GM19043 (cell line): ENCODE measurements at regions not wholly inside any gene's neighbourhood (a gene's known extent, or its start where the extent isn't known, plus 50 kb on each side); places are given as distances from the start of the nearest gene placed in this dataset.

Experiments used
- ATAC-seq: cut with Tn5 transposase; IDR thresholded peaks from one replicate; pipeline ENCODE4 v1.9.1; 2021; ENCODE audit warnings: low read depth; ENCODE audit not compliant: unreplicated experiment

DNA sequence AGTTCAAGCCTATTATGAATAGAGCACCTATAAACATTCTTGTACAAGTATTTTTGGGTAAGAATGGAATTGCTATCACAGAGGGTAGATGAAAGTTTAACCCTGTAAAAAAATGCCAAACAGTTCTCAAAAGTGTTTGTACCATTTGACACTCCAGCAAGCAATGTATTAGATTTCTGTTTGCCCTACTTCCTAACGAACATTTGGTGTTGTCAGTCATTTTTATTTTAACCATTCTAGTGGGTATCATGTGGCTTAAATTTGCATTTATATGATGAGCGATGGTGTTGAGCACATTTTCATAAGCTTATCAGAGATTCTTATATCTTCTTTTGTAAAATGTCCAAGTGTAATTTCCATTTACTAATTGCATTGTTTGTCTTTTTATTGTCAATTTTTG is 608.2 kb upstream of the ACVR2A start:
- no peak for ATAC-seq

DNA sequence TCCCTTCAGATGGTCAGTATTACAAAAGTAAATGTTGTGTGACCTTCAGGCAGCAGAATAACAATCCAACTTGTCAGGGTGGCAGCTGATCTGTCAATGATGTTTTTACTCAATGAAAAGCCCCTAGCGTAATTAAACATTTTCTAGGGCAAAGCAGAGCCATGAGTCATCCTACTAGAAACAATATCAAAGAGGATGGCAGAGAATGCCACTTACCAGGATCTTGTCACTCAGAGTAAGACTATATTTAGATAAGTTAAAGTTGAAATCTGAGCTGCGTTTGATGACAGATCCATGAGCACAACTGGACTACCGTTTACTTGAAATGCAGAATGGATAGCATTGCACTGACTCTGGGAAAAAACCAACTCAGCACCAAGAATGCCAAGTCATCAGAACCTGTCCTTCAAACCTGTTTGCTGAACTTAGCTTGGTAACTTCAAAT is 612.6 kb upstream of the ACVR2A start:
- no peak for ATAC-seq

DNA sequence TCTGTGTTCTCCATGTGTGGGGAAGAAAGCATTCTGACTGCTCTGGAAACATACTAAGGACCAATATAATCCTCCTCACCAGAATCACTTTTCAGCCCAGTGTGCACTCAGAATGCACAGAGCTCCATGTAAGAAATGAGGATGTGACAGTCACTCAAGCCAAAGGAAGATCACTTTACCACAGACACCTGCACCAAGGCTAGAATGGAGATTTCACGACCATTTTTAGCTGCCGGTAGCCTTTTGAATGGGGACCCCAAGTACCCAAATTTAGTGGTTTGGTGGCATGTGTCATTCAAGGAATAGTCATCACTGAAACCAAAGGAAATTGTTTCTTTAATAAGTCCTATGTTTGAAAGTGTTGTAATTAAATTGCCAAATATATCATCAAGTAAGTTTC is 613.2 kb upstream of the ACVR2A start:
- peak; percentile 58 for ATAC-seq

DNA sequence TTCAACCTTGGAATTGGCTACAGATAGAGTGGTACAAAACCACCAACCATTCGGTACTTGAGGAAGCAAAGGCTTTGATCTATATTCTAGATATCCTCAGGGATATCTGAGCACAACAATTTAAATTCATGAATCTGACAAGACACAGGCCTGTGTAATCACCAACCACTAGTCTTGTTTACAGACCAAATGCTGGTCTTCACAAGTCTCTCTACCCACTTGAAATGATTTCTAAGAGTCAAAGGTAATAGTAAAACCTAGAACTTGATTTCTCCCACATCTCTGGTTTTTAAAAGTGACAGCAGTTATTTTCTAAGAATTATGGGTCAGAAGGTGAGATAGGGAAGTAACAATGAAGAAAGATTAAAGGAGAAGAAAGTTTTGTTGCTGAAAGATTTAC is 613.7 kb upstream of the ACVR2A start:
- no peak for ATAC-seq

DNA sequence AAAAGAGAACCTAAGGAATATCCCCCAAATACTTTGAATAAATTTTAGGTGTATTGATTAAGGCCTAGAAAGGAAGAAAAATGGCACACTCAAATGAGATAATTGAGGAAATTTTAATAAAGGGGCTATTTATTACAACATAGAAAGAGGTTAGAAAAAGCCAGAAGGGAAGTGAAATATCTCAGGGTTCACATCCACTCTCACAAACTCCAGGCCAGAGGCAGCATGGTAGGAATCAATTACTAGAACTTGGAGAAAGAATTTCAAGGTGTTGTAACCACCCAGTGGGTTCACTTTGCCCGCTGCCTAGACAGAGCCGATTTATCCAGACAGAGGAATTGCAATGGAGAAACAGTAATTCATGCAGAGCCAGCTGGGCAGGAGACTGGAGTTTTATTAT is 617.5 kb upstream of the ACVR2A start:
- ATAC-seq = no peak

DNA sequence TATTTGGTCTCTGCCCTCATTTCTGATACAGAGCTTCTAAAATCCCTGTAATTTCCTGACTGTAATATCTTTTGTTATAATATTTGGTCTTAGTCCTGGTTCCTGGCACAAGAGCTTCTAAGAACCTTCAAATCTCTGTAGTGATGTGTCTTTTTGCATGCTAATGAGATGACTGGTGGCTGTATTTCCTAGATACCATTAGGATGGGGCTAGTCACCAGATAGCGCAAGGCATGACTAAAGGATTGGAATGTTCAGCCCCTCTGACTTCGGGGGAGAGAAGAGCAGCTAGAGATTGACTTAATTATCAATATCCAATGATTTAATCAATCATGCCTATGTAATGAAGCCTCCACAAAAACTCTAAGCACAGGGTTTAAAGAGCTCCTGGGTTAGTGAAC is 620.8 kb upstream of the ACVR2A start:
- ATAC-seq = no peak

DNA sequence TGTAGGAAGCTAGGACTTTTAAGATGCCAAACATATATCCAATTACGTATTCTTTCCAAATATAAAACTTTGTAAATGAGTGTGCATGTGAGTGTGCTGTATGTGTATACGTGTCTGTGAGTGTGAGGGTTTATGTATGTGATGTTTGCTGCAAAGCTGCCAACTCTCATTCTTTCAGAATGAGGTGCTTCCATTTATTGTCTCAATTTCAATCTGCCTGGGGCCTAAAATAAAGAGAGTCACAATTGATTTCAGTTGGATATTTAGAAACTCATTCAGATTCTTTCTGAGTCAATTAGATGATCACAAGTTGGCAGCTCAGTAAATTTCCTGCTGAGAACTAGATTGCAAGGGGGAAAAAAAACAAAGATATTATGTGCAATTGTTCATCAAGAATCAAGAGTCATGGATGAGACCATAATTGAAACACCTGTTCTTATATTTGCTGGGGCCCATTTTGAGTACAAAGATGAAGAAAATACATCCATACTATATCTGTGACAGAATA is 621.2 kb upstream of the ACVR2A start:
- ATAC-seq = no peak

DNA sequence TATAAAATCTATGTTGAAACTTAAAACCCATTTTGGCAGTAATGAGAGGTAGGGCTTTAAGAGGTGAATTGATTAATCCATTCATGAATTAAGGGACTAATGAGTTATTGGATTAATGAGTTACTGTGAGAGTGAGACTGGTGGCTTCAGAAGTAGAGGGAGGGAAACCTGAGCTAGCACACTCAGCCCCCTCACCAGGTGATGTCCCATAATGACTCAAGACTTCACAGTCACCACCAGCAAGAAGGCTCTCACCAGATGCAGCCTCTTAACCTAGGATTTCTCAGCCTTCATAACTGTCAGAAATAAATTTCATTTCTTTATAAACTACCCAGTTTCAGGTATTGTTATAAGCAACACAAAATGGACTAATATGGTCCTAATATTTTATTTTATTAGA is 621.7 kb upstream of the ACVR2A start:
- ATAC-seq = peak; percentile 51

DNA sequence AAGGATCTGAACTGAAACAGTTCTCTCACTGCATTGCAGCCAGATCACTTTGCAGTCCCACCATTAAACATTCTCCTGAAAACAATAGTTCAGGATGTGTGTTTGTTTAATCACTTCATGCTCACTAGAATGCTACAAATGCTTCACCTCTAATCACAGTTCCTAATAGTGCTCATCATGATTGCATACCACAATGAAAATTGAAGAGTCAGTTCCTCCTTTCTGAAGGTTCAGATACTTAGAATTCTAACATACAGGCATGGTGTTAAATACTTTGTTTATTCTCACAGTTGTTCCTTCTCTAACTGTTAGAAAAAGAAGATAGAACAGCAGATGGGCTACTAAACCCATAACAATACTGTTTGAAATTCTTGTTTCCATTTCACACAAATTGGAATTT is 622.3 kb upstream of the ACVR2A start:
- no peak for ATAC-seq

DNA sequence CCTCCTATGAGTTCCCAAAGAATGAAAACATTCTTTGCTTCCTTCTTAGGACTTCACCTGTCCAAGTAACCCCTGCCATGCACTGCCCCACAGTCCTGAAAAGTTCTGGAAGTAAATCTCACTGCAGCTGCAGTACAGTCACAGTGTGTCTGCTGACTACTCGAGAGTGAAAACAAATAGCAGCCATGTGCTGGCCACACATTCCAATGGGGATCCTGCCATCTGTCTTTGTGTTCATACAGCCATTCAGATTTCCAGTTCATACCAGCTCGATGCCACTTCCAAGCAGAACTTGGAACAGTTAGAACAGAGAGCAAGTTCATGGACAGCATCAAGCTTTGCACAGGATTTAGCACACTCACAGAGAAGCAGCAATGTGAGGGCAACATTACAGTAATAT is 629.9 kb upstream of the ACVR2A start:
- ATAC-seq = no peak

DNA sequence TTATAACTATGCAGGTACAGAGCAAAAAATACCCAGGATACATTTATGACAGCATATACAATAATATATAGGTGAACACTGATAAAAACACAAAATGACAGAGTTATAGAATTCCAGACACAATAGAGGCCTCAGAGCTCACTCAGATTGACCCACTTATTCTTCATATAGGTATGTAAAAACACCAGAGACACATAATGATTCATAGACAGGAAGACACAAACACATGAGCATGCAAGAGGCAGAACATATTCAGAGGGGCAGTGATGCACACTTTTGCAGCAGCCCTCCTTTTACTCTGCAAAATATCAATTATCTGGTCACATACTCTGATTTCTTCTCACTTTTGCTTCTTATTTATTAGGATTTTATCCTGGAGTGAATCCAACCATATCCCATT is 633.3 kb upstream of the ACVR2A start:
- ATAC-seq = no peak

DNA sequence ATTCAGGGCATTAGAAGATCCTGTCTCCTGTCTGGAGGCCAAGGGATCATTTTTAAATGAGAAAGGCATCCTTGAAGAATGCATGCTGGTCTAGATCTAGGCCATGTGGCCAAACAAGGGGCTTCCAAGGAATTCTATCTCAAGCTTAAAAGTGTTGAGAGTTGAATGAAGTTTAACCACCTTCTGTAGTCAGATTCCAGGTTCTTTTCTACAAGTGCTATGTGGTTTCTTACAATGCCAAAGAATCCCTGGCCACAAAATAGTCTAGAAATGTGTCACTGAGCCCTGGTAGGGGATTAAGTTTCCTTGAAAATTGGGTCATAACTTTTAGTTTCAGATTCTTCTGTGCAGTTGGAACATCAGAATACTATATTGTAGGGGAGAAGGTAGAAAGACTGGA is 640.7 kb upstream of the ACVR2A start:
- ATAC-seq = no peak

DNA sequence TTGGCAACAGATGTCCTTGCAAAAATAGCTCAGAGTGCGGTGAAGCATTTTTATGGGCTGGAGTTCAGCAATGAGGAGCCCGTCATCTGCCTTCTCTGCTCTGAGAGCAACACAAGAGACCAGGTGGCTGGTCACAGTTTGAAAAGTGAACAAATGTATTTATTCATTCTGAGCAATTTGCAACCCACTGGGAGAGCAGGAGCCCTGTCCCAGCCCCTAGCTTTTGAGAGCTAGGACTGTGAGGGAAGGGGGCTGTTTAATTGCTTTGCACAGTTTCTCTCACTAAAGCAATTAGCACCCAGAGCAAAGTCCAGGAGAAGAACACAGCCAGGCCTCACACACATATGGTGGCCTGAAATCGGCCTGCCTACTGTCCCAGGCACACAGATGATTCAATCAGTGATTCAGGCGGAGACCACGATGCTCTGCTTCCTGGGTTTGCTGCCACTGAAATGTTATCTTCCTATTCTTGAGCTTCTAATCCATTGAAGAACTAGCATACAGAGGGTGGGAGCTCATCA is 646.1 kb upstream of the ACVR2A start:
- ATAC-seq = no peak

DNA sequence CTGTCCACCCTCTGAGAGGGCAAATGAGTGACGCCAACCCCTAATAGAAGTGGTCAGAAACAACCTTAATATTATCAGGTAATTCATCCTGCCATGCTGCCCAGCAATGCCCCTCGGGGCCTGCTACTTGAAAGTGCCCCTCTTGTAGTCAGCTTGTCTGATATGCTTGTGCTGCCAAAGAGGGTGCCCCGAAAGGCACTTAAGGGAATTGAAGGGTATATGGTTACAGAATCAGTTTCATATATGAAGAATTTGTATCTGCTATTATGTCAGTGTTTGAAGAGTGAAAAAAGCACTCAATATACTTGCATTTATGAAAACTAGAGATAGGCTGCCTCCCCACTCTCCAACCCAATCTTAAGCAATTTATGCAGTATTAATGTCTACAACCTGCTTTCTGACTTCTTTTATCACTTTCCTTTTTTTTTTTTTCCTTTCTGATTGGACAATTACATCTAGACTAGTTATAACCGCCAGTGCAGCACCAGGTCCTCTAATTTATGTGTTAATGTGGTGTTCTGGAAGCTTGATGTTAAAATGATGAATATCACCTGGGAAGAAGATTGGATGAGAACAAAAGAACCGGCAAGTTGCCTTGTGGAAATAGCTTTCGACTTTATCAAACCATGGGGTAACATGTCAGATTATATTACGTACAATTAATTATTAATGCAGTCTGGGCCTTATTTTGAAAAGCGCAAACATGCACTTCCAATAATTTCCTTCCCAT is 646.9 kb upstream of the ACVR2A start:
- ATAC-seq = no peak

DNA sequence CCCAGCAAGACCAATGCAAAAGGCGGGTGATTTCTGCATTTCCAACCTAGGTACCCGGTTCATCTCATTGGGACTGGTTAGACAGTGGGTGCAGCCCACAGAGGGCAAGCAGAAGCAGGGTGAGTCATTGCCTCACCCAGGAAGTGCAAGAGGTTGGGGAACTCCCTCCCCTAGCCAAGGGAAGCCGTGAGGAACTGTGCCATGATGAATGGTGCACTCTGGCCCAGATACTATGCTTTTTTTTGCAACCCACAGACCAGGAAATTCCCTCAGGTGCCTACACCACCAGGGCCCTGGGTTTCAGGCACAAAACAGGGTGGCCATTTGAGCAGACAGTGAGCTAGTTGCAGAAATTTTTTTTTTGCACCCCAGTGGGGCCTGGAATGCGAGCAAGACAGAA is 662.6 kb upstream of the ACVR2A start:
- peak; percentile 48 for ATAC-seq

DNA sequence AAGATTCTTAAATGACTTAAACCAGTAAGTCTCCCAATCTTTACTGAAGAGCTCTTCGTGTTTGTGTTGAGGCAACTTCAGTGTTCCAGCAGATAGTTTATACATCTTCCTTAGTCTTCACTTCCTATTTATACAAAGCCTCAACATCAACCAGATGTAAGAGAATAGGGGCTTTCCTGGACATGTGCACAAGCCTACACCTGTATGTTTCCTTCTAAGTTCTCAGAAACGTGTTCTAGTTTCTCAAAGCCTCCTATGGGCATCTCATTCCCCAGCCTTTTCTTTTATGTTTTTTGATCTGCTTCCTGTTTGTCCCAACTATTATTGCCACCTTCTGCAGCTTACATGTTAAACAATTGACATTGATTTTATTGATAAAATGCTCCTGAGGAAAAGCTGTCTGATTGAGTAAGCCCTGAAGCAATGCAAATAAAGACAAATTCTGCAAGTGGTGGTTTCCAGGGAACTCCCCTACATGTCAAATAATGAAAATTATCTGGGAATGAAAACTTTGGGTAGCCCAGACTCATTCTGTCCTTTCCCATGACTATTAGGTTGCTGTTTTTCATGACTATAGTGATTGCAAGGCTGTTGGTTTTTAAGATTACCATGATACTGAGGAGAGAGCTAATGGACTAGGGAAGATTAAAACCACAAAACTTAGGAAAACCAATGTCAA is 663.3 kb upstream of the ACVR2A start:
- ATAC-seq = peak; percentile 47

DNA sequence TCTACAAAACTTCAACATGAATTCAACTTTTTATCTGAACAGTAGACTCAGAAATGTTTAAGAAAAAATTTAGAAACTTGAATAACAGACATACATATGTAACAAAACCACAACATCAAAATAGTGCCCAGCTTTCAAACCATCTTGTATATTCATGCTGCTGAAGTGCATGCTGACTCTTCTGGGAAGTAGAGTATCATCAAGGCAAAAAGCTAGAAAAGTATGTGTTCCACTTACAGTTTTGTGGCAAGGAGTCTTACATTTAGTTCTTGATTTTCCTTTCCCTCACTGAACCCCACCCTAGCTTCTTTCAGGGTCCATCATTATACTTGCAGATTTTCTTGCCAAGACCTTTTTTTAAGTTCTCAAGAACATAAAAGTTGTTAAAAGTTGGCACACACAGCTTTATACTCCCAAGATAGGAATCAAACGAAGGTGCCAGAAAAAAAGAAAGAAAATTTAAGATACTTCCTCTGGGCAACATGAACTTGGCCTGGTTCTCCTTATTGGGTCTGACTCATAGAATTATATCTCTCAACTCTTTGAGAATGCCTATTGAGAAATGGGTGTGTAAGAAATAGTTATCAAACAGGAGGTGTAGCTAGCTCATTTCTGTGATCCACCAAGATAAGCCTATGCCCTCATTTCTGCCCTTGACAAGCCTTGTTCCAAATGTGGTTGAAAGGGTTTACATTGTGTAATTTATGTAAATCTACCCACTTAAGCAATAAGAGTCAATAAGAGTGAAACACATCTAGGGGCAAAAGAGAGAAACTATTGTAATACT is 667.6 kb upstream of the ACVR2A start:
- ATAC-seq = no peak

DNA sequence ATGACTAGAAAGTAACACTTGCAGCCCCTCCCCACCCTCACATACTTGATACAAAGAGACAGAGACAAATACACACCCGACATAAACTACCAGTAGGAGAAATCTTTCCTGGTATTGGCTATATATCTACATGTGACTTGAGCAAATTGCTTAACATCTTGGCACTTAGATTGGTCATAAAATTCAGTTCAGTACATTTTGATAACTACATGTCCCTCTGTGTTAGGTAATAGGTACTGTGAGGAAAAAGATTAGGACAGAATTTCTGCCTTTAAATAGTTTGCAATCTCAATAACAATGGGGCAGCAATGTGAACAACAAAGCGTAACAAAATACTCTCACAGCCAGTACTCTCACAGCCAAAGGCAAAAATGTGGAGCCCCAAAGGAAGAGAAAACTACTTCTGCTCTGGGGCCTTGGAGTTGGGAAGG is 670.0 kb upstream of the ACVR2A start:
- ATAC-seq = no peak

DNA sequence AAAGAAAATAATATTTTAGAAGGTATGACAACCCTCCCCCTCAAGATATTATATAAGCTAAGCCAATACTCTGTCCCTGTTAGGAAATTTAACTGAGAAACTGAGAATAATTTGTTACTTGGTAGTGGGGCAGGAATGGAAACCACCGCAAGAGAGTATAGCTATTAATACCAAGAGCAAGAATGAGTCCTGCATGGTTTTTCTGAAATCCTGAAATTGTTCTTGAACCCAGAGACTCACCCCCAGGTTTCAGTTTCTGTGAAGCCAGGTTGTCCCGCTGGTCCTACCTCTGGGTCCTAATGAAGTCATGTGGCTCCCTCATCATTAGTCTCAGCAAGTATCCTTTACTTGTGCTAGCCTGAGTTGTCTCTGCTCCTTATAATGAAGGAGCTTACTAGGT is 671.0 kb upstream of the ACVR2A start:
- no peak for ATAC-seq

DNA sequence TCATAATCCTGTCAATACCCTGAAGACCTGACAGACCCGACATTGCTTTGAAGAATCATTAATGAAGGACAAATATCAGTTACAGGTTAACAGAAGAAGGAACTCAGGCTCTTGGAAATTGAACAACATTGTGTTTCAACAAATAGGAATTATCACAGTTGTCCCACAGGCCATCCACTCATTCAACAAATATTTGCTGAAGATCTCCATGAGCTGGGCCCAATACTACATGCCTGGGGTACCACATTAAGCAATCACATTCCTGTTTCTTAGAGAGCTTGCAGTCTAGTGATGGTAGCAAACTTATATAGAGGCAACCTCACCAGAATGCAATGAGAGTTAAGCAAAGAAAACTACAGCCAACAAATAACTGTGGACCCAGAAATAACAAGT is 671.6 kb upstream of the ACVR2A start:
- no peak for ATAC-seq

DNA sequence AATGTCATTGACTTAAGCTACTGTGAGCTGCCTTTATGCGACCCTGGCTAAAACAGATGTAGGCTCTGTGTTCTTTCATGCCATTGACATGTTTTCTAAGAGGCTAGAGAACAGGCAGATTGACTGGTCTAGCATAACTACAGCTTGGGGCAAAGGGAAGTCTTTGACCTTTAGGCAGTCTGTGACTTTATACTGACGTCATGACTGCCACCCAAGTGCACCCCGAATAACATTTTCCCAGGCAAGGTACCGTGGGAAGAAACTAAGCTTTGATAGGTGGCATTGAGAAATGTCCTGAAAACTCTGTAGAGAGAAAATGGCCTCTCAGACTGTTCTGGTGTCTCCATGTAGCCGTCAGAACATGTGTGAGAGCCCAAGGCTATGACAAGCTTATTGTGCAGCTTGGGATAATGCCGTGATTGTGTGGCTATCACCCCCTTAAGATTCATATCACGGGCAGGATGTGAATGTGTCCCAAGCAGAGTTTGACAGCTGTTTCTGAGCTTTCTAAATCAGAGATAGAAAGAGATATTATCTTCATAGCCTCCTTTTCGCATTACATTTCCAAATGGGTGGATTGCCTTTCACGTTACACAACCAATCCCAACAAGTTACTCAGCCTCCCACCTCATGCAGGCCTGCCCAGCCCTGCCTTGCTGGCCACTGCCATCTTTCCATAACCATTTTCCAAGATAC is 672.2 kb upstream of the ACVR2A start:
- ATAC-seq = no peak
